ENCODE measurements at regions not wholly inside any gene's neighbourhood (a gene's known extent, or its start where the extent isn't known, plus 50 kb on each side); places are given as distances from the start of the nearest gene placed in this dataset.

GRCh38 chr7:54810401-54810800 is 51.4 kb upstream of the SEC61G start:
- TF ChIP-seq CTCF (IDR thresholded peaks at IDR 0.05), result no peak
- Histone ChIP-seq H3K4me3 (no peak overlapping the region), H3K27ac (no peak overlapping the region)
- DNase-seq (ENCODE audit: low spot score), result no peak

- TF ChIP-seq CTCF (IDR thresholded peaks at IDR 0.05), result no peak
- no peak overlapping the region for H3K4me3 ChIP-seq
- DNase-seq (ENCODE audit: low spot score), result no peak
- peak overlapping the region; percentile 56 to 74 for H3K27ac ChIP-seq
Observed at GRCh38 chr7:54811041-54811845, 52.2 kb upstream of the SEC61G start.

GRCh38 chr7:54811846-54812254 is 52.8 kb upstream of the SEC61G start:
- no peak overlapping the region for H3K4me3 ChIP-seq
- TF ChIP-seq CTCF (IDR thresholded peaks at IDR 0.05), result no peak
- peak overlapping the region; percentile 56 to 74 for H3K27ac ChIP-seq
- DNase-seq (ENCODE audit: low spot score), result no peak

GRCh38 chr7:54812756-54813322 is 53.8 kb upstream of the SEC61G start:
- TF ChIP-seq CTCF (IDR thresholded peaks at IDR 0.05), result no peak
- peak overlapping the region in 1 of 2 donors; percentile 27 for H3K27ac ChIP-seq
- no peak for DNase-seq (ENCODE audit: low spot score)

GRCh38 chr7:54813398-54813797 is 54.4 kb upstream of the SEC61G start:
- DNase-seq (ENCODE audit: low spot score), result no peak
- no peak overlapping the region for H3K4me3 ChIP-seq
- H3K27ac ChIP-seq, result peak overlapping the region in 1 of 2 donors; percentile 15
- no peak for TF ChIP-seq CTCF (IDR thresholded peaks at IDR 0.05)

More at GRCh38 chr7:54812756-54813322, 53.8 kb upstream of the SEC61G start:
- H3K4me3 ChIP-seq, result no peak overlapping the region

- H3K27ac ChIP-seq, result no peak overlapping the region
- no peak overlapping the region for H3K4me3 ChIP-seq
- TF ChIP-seq CTCF (IDR thresholded peaks at IDR 0.05), result no peak
- no peak for DNase-seq (ENCODE audit: low spot score)
Observed at GRCh38 chr7:54814401-54814800, 55.4 kb upstream of the SEC61G start.

- no peak overlapping the region for H3K27ac ChIP-seq
- no peak overlapping the region for H3K4me3 ChIP-seq
- no peak for DNase-seq (ENCODE audit: low spot score)
- TF ChIP-seq CTCF (IDR thresholded peaks at IDR 0.05), result no peak
Observed at GRCh38 chr7:54817152-54817551, 58.1 kb upstream of the SEC61G start.
